RPMI7951 (cell line): ENCODE measurements at regions not wholly inside any gene's neighbourhood (a gene's known extent, or its start where the extent isn't known, plus 50 kb on each side); places are given as distances from the start of the nearest gene placed in this dataset.
"Not testable (repeated sequence)": the region's sequence is repeated elsewhere in the genome, so short reads cannot be mapped to it uniquely, and the experiment has no call there.

ENCODE experiments used
- DNase-seq: peaks from one replicate; pipeline ENCODE4 v3.0.0-alpha.2; 2012; ENCODE audit warnings: low read depth

DNA sequence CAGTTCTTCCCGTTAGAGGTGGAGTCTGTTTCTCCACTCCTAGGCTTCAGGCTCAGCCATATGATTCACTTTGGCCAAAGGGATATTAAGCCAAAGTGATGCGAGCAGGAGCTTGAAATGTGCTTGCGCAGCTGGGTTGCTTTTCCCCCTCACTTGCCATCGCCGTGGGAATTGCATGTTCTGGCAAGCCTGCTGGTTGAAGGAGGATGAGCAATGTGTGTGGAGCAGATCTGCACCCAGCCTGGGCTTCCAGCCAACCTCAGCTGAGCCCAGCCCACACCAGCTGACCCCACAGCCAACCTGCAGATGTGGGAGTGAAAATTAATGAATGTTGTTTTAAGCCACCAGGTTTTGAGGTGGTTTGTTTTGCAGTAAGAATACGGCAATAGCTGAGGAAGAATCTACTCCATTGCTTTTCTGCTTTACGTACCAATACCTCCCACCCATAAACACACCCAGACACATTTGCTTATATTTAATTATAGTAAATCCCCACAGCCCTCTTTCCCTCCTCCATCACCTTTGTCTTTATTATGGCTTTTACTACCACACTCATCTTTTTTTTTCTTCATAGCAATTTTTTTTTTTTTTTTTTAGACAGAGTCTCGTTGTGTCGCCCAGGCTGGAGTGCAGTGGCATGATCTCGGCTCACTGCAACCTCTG is 132.8 kb upstream of the FUNDC1 start:
- peak; percentile 85 for DNase-seq

- no peak for DNase-seq
Observed at GRCh38 chrX:44674906-44675305, 132.2 kb upstream of the FUNDC1 start.

GRCh38 chrX:44669626-44670025 is 127.0 kb upstream of the FUNDC1 start:
- DNase-seq: no peak

- no peak for DNase-seq
Observed at GRCh38 chrX:44667771-44668170, 125.1 kb upstream of the FUNDC1 start.

GRCh38 chrX:44657718-44658246 is 115.1 kb upstream of the FUNDC1 start:
- not testable (repeated sequence) for DNase-seq

DNA sequence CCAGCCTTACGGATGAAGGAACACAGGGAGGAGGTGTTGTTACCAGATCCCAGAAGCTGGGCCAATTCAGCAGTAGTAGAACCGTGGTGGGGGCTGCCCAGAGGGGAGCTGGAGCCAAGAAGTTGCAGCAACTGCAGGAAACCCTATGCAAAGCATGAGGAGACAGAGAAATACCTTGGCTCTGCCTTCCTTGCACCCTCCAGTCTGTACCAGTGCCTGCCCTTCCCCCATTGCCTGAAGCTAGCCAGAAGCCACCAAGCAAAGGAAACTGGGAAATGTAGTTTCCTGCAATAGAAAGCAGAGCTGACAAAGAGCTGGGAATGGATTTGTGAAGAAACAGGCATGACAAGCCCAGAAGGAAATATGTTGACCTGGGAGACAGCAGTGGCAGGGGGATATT is 108.7 kb upstream of the FUNDC1 start:
- no peak for DNase-seq

GRCh38 chrX:44643723-44644122 is 101.1 kb upstream of the FUNDC1 start:
- no peak for DNase-seq

- no peak for DNase-seq
Observed at GRCh38 chrX:44637282-44637681, 94.6 kb upstream of the FUNDC1 start.

GRCh38 chrX:44621078-44621477 is 78.4 kb upstream of the FUNDC1 start:
- no peak for DNase-seq

DNA sequence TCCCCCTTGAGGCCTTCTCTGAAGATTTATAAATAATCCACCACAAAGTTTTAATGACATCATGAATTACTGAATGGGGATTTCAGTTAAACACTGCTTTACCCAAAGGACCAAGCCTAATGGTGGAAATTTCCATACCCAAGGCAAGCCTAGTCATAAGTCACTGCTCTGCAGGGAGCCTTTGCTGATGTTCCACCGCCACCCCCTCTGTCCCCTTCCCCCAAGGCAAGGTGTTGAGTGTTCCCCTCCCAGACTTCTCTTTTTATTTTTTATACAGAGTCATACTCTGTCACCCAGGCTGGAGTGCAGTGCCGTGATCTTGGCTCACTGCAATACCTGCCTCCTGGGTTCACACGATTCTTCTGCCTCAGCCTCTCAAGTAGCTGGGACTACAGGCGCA is 76.4 kb upstream of the FUNDC1 start:
- no peak for DNase-seq

- no peak for DNase-seq
Observed at GRCh38 chrX:44596277-44596676, 53.6 kb upstream of the FUNDC1 start.
